Left renal pelvis (tissue), 4 donors: ENCODE measurements at regions not wholly inside any gene's neighbourhood (a gene's known extent, or its start where the extent isn't known, plus 50 kb on each side); places are given as distances from the start of the nearest gene placed in this dataset.
"Not testable (repeated sequence)": the region's sequence is repeated elsewhere in the genome, so short reads cannot be mapped to it uniquely, and the experiment has no call there.

ENCODE experiments used
- DNase-seq, 4 donors: peaks; one replicate each; pipeline ENCODE4 v3.0.0-alpha.2; 2013; ENCODE audit warnings: low read depth in 4 of 4, low spot score in 3 of 4

GRCh38 chr2:76075126-76075525 lies 364.4 kb upstream of the GCFC2 start:
- DNase-seq, result no peak

- peak in 1 of 4 donors; percentile 10 for DNase-seq
Observed at GRCh38 chr2:76073992-76074604, 363.4 kb upstream of the GCFC2 start.

GRCh38 chr2:76050196-76050595 lies 339.5 kb upstream of the GCFC2 start:
- no peak for DNase-seq

DNA sequence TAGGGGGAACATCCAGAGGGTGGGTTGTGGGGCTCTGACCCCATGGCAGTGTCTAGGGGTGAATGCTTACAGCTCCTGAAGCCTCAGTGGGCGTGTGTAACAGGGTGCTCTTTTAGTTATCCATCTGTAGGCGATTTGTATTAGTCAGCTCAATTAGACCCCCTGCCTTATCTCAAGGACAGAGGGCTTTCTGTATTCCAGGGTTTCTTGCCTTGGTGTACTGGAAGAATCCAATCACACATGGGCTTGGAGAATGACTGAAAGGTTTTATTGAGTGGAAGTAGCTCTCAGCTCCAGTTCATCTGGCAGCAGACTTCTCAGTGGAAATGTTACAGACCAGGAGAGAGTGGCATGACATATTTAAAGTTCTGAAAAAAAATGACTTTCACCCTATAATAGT lies 334.0 kb upstream of the GCFC2 start:
- DNase-seq, result no peak

DNA sequence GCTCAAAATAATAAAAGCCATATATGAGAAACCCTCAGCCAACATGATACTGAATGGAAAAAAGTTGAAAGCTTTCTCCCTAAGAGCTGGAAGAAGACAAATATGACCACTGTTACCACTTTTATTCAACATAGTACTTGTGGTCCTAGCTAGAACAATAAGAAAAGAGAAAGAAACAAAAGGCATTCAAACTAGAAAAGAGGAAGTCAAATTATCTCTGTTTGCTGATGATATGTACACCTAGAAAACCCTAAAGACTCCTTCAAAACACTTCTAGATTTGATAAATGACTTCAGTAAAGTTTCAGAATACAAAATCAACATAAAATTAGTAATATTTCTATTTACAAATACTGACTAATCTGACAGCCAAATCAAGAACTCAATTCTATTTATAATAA lies 328.8 kb upstream of the GCFC2 start:
- DNase-seq, result no peak

DNA sequence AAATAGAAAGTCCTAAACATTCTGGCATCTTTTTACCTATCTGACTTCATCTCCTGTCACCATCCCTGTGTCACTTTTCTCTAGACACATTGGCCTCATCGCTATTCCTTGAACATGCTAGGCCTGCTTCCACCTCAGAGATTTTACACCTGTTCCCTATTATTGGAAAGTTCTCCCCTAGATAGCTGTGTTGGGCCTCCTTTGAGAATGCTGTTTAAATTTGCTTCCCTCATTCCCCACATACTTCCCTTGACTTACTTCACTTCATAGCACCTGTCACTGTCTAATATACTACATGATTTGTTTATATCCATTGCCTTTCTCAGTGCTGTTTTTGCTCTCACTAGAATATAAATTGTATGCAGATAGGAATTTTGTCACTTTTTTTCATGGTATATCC lies 317.0 kb upstream of the GCFC2 start:
- DNase-seq, result no peak

GRCh38 chr2:76019128-76019527 lies 308.4 kb upstream of the GCFC2 start:
- DNase-seq, result no peak

GRCh38 chr2:76009484-76009883 lies 298.8 kb upstream of the GCFC2 start:
- no peak for DNase-seq

- DNase-seq, result no peak
Observed at GRCh38 chr2:76008001-76008702, 297.4 kb upstream of the GCFC2 start.

DNA sequence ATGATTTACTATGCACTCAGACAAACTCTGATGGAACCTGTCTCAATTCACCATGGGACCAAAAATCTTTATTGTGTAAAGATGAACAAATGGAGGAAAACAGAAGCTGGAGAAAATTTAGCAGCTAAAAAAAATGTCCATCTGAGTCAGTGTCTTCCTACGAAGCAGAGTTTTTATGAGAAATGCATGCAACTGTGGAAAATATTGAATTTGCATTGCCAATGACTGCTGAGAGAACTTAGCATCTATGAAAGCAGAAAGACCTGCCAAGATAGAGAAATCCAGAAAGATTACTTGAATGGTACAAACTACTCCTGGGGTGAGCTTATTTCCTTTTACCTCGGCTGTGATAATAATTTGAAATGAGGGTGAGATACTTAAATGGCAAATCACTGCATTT lies 289.7 kb upstream of the GCFC2 start:
- no peak for DNase-seq

DNA sequence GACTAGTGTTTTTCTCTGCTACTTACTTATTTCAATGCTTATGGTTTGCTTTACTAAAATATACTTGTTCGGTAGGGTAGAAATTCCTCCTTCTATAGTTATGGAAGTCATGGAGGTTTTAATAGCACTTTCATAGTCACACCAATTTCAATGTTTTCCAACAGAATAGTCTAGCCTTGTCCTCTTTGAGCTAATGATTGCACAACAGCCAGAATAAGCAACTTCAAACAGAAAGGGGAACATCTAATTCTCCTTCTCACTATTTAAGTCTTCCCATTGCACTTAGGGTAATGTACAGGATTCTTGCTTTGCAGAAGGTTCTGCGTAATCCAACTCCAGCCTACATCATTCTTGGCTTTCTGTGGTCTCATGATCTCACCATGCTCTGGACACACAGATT lies 287.7 kb upstream of the GCFC2 start:
- DNase-seq, result no peak

- DNase-seq, result no peak
Observed at GRCh38 chr2:75994759-75995158, 284.0 kb upstream of the GCFC2 start.

- DNase-seq, result not testable (repeated sequence)
Observed at GRCh38 chr2:75988622-75989021, 277.9 kb upstream of the GCFC2 start.

GRCh38 chr2:75986617-75987016 lies 275.9 kb upstream of the GCFC2 start:
- DNase-seq, result no peak

- no peak for DNase-seq
Observed at GRCh38 chr2:75982719-75983118, 272.0 kb upstream of the GCFC2 start.

DNA sequence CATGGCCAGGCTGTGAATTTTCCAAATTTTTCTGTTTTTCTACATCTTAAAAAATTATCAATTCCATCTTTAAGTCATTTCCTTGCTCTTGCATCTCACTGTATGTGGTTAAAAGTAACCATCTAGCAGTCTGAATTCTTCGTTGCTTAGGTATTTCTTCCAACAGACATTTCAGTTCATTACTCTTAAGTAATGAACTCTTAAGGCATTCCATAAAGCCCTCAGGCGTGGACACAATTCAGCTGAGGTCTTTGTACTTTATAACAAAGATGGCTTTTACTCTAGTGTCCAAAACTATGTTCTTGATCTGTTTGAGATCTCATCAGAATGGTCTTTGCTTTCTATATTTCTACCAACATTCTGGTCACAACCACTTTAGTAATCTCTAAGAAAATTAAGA lies 253.9 kb upstream of the GCFC2 start:
- no peak for DNase-seq

- no peak for DNase-seq
Observed at GRCh38 chr2:75960472-75961009, 249.8 kb upstream of the GCFC2 start.

GRCh38 chr2:75959724-75960471 lies 249.2 kb upstream of the GCFC2 start:
- no peak for DNase-seq

- DNase-seq, result no peak
Observed at GRCh38 chr2:75954761-75955160, 244.0 kb upstream of the GCFC2 start.

DNA sequence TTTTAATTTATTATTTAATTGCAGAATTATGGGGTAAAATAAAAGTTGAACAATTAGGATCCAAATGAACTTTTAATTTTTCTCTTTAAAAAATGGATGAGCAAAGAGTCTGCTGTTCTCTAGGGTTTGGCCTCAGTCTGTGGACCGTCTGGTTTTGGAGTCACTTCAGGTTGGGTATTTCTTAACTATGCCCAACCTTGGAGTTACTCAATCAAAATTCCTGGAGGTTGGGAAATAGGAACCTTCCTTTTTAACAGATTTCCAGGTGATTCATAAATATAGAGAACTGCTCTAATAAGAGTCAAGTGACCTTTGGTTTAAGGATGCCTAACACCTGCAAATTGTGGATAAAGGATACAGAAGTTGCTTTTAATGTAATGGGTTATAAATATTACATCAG lies 241.5 kb upstream of the GCFC2 start:
- DNase-seq, result no peak

DNA sequence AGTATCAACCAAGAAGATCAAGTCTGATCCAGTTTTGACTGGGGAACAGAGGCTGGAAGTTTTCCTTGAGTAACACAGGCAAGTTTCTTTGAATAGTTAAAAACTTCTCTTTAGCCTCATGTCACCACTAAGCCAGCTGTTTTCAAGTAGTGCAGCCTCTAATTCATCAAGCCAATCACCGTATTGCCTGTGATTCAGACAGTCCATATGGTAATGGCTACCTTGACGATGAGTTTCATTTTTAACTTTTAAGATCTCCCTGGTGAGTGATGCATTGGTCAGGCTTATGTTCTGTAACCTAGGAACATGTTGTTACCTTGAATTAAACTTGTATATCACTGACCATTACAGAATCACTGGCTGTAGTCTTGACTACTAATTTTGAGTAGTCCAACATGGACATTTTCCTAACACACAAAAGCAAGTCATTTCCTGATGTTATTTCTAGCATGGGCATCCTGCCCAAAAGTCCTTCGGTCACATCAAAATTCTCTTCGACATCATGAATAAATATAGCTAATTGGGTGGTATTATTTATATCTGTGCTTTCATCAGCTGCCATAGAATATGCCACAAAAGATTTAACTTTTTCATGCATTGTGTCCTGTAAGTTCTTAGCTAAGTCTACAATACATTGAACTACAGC lies 238.8 kb upstream of the GCFC2 start:
- no peak for DNase-seq
